Femur (tissue), 1 donor: ENCODE measurements at regions not wholly inside any gene's neighbourhood (a gene's known extent, or its start where the extent isn't known, plus 50 kb on each side); places are given as distances from the start of the nearest gene placed in this dataset.
A peak's percentile ranks its signal among the peaks of the same experiment; 100 is the strongest.
"Not testable (repeated sequence)": the region's sequence is repeated elsewhere in the genome, so short reads cannot be mapped to it uniquely, and the experiment has no call there.

ENCODE experiments used
- DNase-seq: peaks from one replicate; pipeline ENCODE4 v3.0.0-alpha.2; 2017

DNA sequence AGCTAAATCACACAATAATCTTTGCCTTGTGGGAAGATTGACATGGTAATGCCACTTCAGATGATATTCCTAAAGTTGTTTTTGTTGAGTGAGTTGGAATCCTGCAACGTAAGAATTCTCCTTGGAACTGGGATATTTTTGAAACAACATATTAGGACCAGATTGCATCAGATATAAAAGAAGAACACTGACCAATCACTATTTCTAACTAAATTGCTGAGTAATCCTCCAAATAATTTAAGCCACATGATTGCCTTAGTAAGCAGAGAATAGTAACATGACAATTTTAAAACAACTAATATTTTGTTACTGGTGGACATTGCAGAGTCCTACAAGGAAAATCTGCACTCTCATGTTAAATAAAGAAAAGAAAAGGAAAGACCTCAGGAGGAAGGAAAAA is 353.9 kb upstream of the LMCD1 start:
- DNase-seq = no peak

- no peak for DNase-seq
Measured at GRCh38 chr3:8152821-8153418, 348.7 kb upstream of the LMCD1 start.

- no peak for DNase-seq
Measured at GRCh38 chr3:8153800-8154199, 347.8 kb upstream of the LMCD1 start.

- no peak for DNase-seq
Measured at GRCh38 chr3:8154617-8155016, 347.0 kb upstream of the LMCD1 start.

- no peak for DNase-seq
Measured at GRCh38 chr3:8156138-8156537, 345.5 kb upstream of the LMCD1 start.

DNA sequence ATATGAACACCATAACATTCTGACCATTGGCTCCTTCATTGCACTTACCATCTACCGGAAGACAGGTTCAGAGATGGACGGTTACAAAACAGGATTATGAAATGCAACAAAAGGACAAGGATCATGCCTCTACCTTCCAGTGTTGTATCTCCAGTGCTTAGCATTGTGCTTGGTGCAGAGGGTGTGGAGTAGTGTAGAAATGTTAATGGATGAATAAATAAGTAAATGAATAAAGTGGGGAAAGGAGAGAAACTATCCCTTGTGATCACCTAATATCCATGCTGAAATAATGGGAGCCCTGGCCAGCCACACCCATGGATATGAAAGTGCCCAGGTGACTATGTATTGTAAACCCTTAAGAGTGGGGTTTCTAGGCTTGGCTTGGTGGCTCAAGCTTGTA is 344.8 kb upstream of the LMCD1 start:
- DNase-seq = no peak

DNA sequence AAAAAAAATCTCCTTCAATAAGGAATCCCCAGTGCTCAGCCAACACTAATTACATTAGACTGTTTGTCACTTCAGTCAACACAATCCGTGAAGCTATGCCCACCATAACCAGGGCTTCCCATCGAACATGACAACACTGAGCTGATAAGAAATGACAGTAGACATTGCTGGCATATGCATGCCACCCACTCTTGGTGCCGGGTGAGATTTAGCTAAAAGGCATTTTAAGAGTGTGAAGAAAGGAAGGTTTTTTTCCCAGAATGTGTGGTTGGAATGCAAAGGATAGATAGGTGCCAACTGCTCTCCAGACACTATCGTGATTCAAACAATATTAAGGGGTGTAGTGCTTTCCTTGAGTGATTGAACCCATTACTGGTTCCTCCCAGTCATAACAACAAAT is 344.0 kb upstream of the LMCD1 start:
- no peak for DNase-seq

- no peak for DNase-seq
Measured at GRCh38 chr3:8164145-8164544, 337.5 kb upstream of the LMCD1 start.

GRCh38 chr3:8166014-8166413 is 335.6 kb upstream of the LMCD1 start:
- DNase-seq = no peak

- DNase-seq = no peak
Measured at GRCh38 chr3:8170971-8171508, 330.6 kb upstream of the LMCD1 start.

DNA sequence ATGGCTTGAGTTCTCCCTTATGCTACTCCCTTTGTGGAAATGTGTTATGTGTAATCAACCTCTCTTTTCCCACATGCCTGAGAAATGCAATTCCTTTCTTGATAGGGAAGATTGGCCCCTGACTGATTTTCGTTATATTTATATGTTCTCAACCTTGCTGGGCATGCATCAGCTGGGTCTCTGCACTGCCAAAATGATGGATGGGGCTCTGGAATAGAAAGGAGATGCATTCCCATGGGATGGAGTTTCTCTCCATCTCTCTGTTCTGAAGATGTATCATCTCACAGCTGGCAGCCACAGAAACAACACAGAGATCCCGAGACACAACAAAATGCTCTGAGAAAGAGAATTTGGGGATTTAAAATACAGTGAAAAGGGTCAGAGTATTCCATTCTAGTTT is 327.7 kb upstream of the LMCD1 start:
- no peak for DNase-seq

GRCh38 chr3:8176759-8177483 is 324.7 kb upstream of the LMCD1 start:
- not testable (repeated sequence) for DNase-seq

DNA sequence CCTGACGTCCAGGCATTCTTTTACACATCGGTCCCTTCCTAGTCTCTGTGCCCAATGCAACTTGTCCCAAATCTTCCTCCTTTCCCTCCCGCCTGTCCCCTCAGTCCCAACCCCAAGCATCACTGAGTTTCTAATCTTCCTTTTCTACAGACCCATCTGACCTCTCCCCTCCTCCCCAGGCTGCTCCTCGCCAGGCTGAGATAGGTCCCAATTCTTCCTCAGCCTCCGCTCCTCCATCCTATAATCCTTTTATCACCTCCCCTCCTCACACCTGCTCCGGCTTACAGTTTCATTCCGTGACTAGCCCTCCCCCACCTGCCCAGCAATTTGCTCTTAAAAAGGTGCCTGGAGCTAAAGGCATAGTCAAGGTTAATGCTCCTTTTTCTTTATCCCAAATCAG is 323.1 kb upstream of the LMCD1 start:
- not testable (repeated sequence) for DNase-seq

GRCh38 chr3:8182904-8183303 is 318.7 kb upstream of the LMCD1 start:
- DNase-seq = no peak

GRCh38 chr3:8183627-8184026 is 318.0 kb upstream of the LMCD1 start:
- DNase-seq = no peak

DNA sequence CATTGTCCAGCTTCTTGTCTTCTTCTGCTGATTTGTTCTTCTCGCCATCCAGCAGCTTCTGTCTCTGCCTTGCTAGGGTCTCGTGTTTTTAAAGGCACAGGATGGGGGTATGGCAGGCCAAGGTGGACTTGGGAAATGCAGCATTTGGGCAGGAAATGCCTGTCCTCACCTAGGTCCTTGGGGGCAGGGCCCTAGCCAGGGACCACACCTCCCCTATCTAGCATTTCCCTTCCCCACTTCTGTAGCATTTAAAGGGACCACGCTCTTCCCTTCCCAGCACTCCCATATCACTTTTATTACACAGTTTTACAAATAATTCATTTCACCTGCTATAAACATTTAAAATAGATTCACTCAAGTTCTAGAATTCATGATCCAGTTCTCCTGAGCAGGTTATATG is 315.4 kb upstream of the LMCD1 start:
- DNase-seq = no peak

DNA sequence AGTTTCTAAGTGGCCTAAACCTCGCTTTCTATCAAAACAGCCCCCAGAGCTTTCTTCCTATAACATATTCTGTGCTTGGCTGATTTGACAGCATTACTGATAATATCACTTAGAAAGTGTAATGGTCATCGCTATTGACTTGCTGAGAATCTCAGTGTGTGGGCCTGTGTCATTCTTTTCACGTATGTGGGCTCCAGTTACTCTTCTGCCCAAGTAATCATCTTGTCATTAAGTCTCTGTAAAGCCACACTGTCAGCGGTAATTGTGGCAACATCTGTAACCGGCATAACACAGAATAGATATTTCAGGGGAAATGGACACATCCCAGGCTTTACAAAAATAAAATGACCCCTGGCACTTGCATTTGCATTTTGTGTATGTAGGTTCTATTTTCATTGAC is 313.6 kb upstream of the LMCD1 start:
- DNase-seq = no peak

GRCh38 chr3:8189051-8189450 is 312.6 kb upstream of the LMCD1 start:
- no peak for DNase-seq

- no peak for DNase-seq
Measured at GRCh38 chr3:8191406-8191805, 310.2 kb upstream of the LMCD1 start.

DNA sequence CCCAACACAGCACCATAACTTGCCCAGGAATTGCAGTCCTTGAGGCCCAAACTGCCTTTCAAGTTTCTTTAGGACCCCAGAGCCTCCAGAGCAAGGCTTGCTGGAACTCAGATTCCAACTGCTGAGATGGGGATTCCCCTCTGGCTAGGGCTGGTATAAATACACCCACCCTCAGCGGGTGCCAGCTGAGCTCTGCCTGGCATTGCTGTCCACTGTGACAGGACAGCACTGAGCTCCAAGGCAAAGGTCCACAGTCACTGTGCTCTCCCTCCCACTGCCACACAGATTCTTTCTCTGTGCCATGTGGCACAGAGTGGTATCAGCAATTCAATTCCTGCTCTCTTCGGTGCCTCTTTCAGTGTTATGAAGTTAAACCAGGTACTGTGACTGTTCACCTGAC is 304.2 kb upstream of the LMCD1 start:
- DNase-seq = peak; percentile 19

GRCh38 chr3:8198605-8199004 is 303.0 kb upstream of the LMCD1 start:
- DNase-seq = no peak

DNA sequence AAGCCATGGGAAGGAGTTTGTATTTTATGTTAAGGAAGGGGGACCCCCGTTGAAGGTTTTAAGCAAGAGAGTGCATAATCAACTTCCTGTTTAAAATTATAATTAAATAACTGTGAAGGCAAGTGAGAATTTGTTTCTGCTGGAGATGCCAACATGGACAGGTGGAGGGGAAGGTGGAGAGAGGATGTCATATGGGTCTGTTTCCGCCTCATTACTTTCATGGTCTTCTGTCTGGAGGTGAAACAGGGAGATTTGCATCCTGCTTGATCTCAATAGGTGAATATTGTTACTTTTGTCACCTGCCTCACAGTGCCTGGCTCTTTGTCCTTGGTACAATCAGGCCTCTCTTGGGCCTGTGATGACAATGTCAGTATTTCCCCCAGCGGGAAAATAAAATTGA is 300.6 kb upstream of the LMCD1 start:
- no peak for DNase-seq

- DNase-seq = no peak
Measured at GRCh38 chr3:8201886-8202285, 299.7 kb upstream of the LMCD1 start.

DNA sequence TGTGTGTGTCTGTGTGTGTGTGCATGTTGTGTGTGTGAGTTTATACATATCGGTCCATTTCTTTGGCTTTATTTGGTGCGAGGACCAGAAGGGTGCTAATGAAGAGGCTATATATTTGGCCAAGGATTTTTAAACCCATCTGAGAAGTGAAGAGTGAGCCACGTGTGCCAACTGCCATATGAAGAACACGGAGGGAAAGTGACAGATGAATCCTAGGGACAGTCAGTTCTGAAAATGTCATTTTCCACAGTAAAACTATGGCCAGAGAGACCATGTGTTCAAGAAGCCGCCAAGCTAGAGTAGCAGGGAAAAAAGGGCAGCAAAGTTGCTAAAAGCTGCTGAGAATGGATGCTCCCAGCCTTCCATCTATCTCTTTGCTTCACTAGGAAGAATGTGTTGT is 297.3 kb upstream of the LMCD1 start:
- no peak for DNase-seq
